ENCODE measurements at regions not wholly inside any gene's neighbourhood (a gene's known extent, or its start where the extent isn't known, plus 50 kb on each side); places are given as distances from the start of the nearest gene placed in this dataset.

- H3K4me1 ChIP-seq (ENCODE audit: control insufficient read depth in 1 of 2, insufficient read depth in 2 of 2, low read length in 2 of 2), result no peaks in the 10 kb centered on the region
- H3K9me3 ChIP-seq (ENCODE audit: control insufficient read depth, low read length), result peaks cover 2% of the 10 kb centered on the region
- ATAC-seq (ENCODE audit: low FRiP score) (no peak), DNase-seq (no peak)
- no peak overlapping the region for H3K27ac ChIP-seq (ENCODE audit: low read depth in 1 of 2, low read length in 2 of 2)
- intact Hi-C loops (cut with DNase I), result no loop called here
- no peaks in the 10 kb centered on the region for H3K27me3 ChIP-seq (ENCODE audit: control insufficient read depth in 1 of 2, insufficient read depth in 2 of 2, low read length in 1 of 2)
- no peaks in the 10 kb centered on the region for H3K36me3 ChIP-seq (ENCODE audit: control insufficient read depth in 1 of 2, insufficient read depth in 2 of 2, low read length in 1 of 2)
- H3K4me3 ChIP-seq (ENCODE audit: low read length in 2 of 2), result no peak overlapping the region
Observed at GRCh38 chr6:23140871-23141270, 571.5 kb downstream of the HDGFL1 start.

GRCh38 chr6:23145781-23146180, 576.4 kb downstream of the HDGFL1 start:
- intact Hi-C loops (cut with DNase I), result no loop called here
- H3K36me3 ChIP-seq (ENCODE audit: control insufficient read depth in 1 of 2, insufficient read depth in 2 of 2, low read length in 1 of 2), result no peaks in the 10 kb centered on the region
- DNase-seq, result no peak
- WGBS, 2 donors, result 63 to 70% methylated on average over 2 of the region's 2 CpGs
- no peaks in the 10 kb centered on the region for H3K9me3 ChIP-seq (ENCODE audit: control insufficient read depth, low read length)
- H3K27ac ChIP-seq (ENCODE audit: low read depth in 1 of 2, low read length in 2 of 2), result no peak overlapping the region
- no peaks in the 10 kb centered on the region for H3K27me3 ChIP-seq (ENCODE audit: control insufficient read depth in 1 of 2, insufficient read depth in 2 of 2, low read length in 1 of 2)
- no peak overlapping the region for H3K4me3 ChIP-seq (ENCODE audit: low read length in 2 of 2)
- no peak for ATAC-seq (ENCODE audit: low FRiP score)
- no peaks in the 10 kb centered on the region for H3K4me1 ChIP-seq (ENCODE audit: control insufficient read depth in 1 of 2, insufficient read depth in 2 of 2, low read length in 2 of 2)

GRCh38 chr6:23154159-23154558, 584.8 kb downstream of the HDGFL1 start:
- ATAC-seq (ENCODE audit: low FRiP score) (no peak), DNase-seq (no peak)
- Histone ChIP-seq H3K36me3 (ENCODE audit: control insufficient read depth in 1 of 2, insufficient read depth in 2 of 2, low read length in 1 of 2) (no peaks in the 10 kb centered on the region), H3K4me1 (ENCODE audit: control insufficient read depth in 1 of 2, insufficient read depth in 2 of 2, low read length in 2 of 2) (no peaks in the 10 kb centered on the region), H3K27me3 (ENCODE audit: control insufficient read depth in 1 of 2, insufficient read depth in 2 of 2, low read length in 1 of 2) (no peaks in the 10 kb centered on the region), H3K9me3 (ENCODE audit: control insufficient read depth, low read length) (no peaks in the 10 kb centered on the region), H3K27ac (ENCODE audit: low read depth in 1 of 2, low read length in 2 of 2) (no peak overlapping the region), H3K4me3 (ENCODE audit: low read length in 2 of 2) (no peak overlapping the region)
- intact Hi-C loops (cut with DNase I), result no loop called here

- Histone ChIP-seq H3K9me3 (ENCODE audit: control insufficient read depth, low read length) (no peaks in the 10 kb centered on the region), H3K4me1 (ENCODE audit: control insufficient read depth in 1 of 2, insufficient read depth in 2 of 2, low read length in 2 of 2) (no peaks in the 10 kb centered on the region), H3K27ac (ENCODE audit: low read depth in 1 of 2, low read length in 2 of 2) (no peak overlapping the region), H3K36me3 (ENCODE audit: control insufficient read depth in 1 of 2, insufficient read depth in 2 of 2, low read length in 1 of 2) (no peaks in the 10 kb centered on the region), H3K4me3 (ENCODE audit: low read length in 2 of 2) (no peak overlapping the region), H3K27me3 (ENCODE audit: control insufficient read depth in 1 of 2, insufficient read depth in 2 of 2, low read length in 1 of 2) (no peaks in the 10 kb centered on the region)
- 38 to 46% methylated on average over 1 of the region's 1 CpG for WGBS, 2 donors
- ATAC-seq (ENCODE audit: low FRiP score) (no peak), DNase-seq (no peak)
- intact Hi-C loops (cut with DNase I), result no loop called here
Observed at GRCh38 chr6:23170049-23170448, 600.7 kb downstream of the HDGFL1 start.

- H3K4me3 ChIP-seq (ENCODE audit: low read length in 2 of 2), result no peak overlapping the region
- ATAC-seq (ENCODE audit: low FRiP score), result no peak
- no peaks in the 10 kb centered on the region for H3K36me3 ChIP-seq (ENCODE audit: control insufficient read depth in 1 of 2, insufficient read depth in 2 of 2, low read length in 1 of 2)
- no peak overlapping the region for H3K27ac ChIP-seq (ENCODE audit: low read depth in 1 of 2, low read length in 2 of 2)
- no peaks in the 10 kb centered on the region for H3K9me3 ChIP-seq (ENCODE audit: control insufficient read depth, low read length)
- 53 to 61% methylated on average over 3 of the region's 3 CpGs for WGBS, 2 donors
- H3K27me3 ChIP-seq (ENCODE audit: control insufficient read depth in 1 of 2, insufficient read depth in 2 of 2, low read length in 1 of 2), result no peaks in the 10 kb centered on the region
- no peaks in the 10 kb centered on the region for H3K4me1 ChIP-seq (ENCODE audit: control insufficient read depth in 1 of 2, insufficient read depth in 2 of 2, low read length in 2 of 2)
- intact Hi-C loops (cut with DNase I), result no loop called here
- DNase-seq, result no peak
Observed at GRCh38 chr6:23173234-23173633, 603.9 kb downstream of the HDGFL1 start.

GRCh38 chr6:23174781-23175361, 605.5 kb downstream of the HDGFL1 start:
- Histone ChIP-seq H3K9me3 (ENCODE audit: control insufficient read depth, low read length) (no peaks in the 10 kb centered on the region), H3K4me1 (ENCODE audit: control insufficient read depth in 1 of 2, insufficient read depth in 2 of 2, low read length in 2 of 2) (no peaks in the 10 kb centered on the region), H3K4me3 (ENCODE audit: low read length in 2 of 2) (no peak overlapping the region), H3K27ac (ENCODE audit: low read depth in 1 of 2, low read length in 2 of 2) (no peak overlapping the region), H3K27me3 (ENCODE audit: control insufficient read depth in 1 of 2, insufficient read depth in 2 of 2, low read length in 1 of 2) (no peaks in the 10 kb centered on the region), H3K36me3 (ENCODE audit: control insufficient read depth in 1 of 2, insufficient read depth in 2 of 2, low read length in 1 of 2) (no peaks in the 10 kb centered on the region)
- DNase-seq (no peak), ATAC-seq (ENCODE audit: low FRiP score) (no peak)
- WGBS, 2 donors, result 88 to 90% methylated on average over 7 of the region's 7 CpGs
- intact Hi-C loops (cut with DNase I), result no loop called here

- no peaks in the 10 kb centered on the region for H3K27me3 ChIP-seq (ENCODE audit: control insufficient read depth in 1 of 2, insufficient read depth in 2 of 2, low read length in 1 of 2)
- no peak overlapping the region for H3K4me3 ChIP-seq (ENCODE audit: low read length in 2 of 2)
- H3K36me3 ChIP-seq (ENCODE audit: control insufficient read depth in 1 of 2, insufficient read depth in 2 of 2, low read length in 1 of 2), result no peaks in the 10 kb centered on the region
- 68 to 72% methylated on average over 2 of the region's 2 CpGs for WGBS, 2 donors
- H3K4me1 ChIP-seq (ENCODE audit: control insufficient read depth in 1 of 2, insufficient read depth in 2 of 2, low read length in 2 of 2), result no peaks in the 10 kb centered on the region
- DNase-seq (no peak), ATAC-seq (ENCODE audit: low FRiP score) (no peak)
- intact Hi-C loops (cut with DNase I), result no loop called here
- H3K9me3 ChIP-seq (ENCODE audit: control insufficient read depth, low read length), result no peaks in the 10 kb centered on the region
- H3K27ac ChIP-seq (ENCODE audit: low read depth in 1 of 2, low read length in 2 of 2), result no peak overlapping the region
Observed at GRCh38 chr6:23175391-23175790, 606.0 kb downstream of the HDGFL1 start.

- no peaks in the 10 kb centered on the region for H3K27me3 ChIP-seq (ENCODE audit: control insufficient read depth in 1 of 2, insufficient read depth in 2 of 2, low read length in 1 of 2)
- no peaks in the 10 kb centered on the region for H3K36me3 ChIP-seq (ENCODE audit: control insufficient read depth in 1 of 2, insufficient read depth in 2 of 2, low read length in 1 of 2)
- WGBS, 2 donors, result 94 to 96% methylated on average over 8 of the region's 8 CpGs
- intact Hi-C loops (cut with DNase I), result no loop called here
- DNase-seq (no peak), ATAC-seq (ENCODE audit: low FRiP score) (no peak)
- no peaks in the 10 kb centered on the region for H3K9me3 ChIP-seq (ENCODE audit: control insufficient read depth, low read length)
- no peak overlapping the region for H3K4me3 ChIP-seq (ENCODE audit: low read length in 2 of 2)
- no peak overlapping the region for H3K27ac ChIP-seq (ENCODE audit: low read depth in 1 of 2, low read length in 2 of 2)
- H3K4me1 ChIP-seq (ENCODE audit: control insufficient read depth in 1 of 2, insufficient read depth in 2 of 2, low read length in 2 of 2), result no peaks in the 10 kb centered on the region
Observed at GRCh38 chr6:23176471-23176870, 607.1 kb downstream of the HDGFL1 start.

GRCh38 chr6:23176883-23177282, 607.5 kb downstream of the HDGFL1 start:
- no peaks in the 10 kb centered on the region for H3K4me1 ChIP-seq (ENCODE audit: control insufficient read depth in 1 of 2, insufficient read depth in 2 of 2, low read length in 2 of 2)
- 81 to 88% methylated on average over 11 of the region's 11 CpGs for WGBS, 2 donors
- H3K9me3 ChIP-seq (ENCODE audit: control insufficient read depth, low read length), result no peaks in the 10 kb centered on the region
- H3K27ac ChIP-seq (ENCODE audit: low read depth in 1 of 2, low read length in 2 of 2), result no peak overlapping the region
- no peak overlapping the region for H3K4me3 ChIP-seq (ENCODE audit: low read length in 2 of 2)
- H3K36me3 ChIP-seq (ENCODE audit: control insufficient read depth in 1 of 2, insufficient read depth in 2 of 2, low read length in 1 of 2), result no peaks in the 10 kb centered on the region
- intact Hi-C loops (cut with DNase I), result no loop called here
- ATAC-seq (ENCODE audit: low FRiP score), result no peak
- no peak for DNase-seq
- H3K27me3 ChIP-seq (ENCODE audit: control insufficient read depth in 1 of 2, insufficient read depth in 2 of 2, low read length in 1 of 2), result no peaks in the 10 kb centered on the region
